Hematopoietic multipotent progenitor cell (in vitro differentiated cells): ENCODE measurements at regions not wholly inside any gene's neighbourhood (a gene's known extent, or its start where the extent isn't known, plus 50 kb on each side); places are given as distances from the start of the nearest gene placed in this dataset.

Experiments used
- DNase-seq, 3 donors: peaks; one replicate each; pipeline ENCODE4 v3.0.0-alpha.2; 2011 to 2015; ENCODE audit warnings: low read depth in 2 of 3, low spot score in 2 of 3

DNA sequence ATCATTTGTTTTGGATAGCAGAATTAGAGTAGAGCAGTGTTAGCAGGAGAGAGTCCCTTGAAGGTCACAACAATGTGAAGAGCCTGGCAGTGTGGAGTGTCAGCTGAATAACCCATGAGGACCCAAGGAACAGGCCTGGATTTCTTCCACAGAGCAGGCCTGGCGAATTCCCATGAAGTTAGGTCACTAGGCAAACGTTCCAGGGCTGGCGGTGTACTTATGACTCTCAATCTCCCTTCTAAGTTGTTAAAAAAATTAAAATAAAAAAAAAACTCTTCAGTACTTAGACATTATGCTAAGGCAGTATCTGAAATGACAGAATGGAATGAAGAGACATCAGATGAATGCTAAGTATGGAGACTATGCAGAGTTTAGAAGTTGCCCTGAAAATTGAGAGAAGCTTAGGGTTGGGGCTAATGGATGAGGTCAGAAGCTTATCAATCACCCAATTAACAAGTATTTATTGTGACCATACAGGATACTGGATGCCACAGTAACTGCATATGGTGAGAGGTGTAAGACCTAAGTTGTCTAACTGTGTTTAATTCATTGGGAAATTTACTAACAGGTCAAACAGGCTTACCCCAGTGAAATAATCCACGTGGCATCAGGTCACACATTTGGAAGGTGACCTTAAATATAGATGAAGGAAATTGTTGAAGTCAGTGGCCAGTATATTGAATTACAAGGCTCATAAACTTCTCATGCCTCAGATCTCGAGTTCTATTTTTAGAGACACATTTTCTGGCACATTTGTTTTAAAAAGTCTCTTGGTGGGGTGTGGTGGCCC lies 126.2 kb upstream of the NRP1 start:
- DNase-seq, result no peak

DNA sequence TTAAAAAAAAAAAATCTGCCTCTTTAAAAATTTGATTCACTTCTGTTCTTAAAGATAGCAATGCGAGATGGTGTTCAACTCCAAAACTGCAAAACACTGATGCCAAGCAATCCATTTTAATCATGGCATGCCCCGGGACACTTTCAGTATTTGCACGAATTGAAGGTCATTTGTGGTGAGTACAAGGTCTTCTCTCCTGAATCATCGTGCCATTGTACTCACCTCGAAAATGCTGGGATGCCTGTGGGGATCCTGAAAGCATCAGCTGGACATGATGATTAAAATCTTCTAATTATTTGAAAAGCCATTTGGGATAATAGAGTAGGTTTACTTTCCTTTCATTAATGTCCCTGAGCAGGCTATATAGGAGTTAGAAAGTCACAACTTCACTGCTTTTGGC lies 125.1 kb upstream of the NRP1 start:
- DNase-seq, result no peak

GRCh38 chr10:33455029-33455428 lies 120.6 kb upstream of the NRP1 start:
- no peak for DNase-seq

- DNase-seq, result no peak
Measured at GRCh38 chr10:33454554-33454953, 120.1 kb upstream of the NRP1 start.

DNA sequence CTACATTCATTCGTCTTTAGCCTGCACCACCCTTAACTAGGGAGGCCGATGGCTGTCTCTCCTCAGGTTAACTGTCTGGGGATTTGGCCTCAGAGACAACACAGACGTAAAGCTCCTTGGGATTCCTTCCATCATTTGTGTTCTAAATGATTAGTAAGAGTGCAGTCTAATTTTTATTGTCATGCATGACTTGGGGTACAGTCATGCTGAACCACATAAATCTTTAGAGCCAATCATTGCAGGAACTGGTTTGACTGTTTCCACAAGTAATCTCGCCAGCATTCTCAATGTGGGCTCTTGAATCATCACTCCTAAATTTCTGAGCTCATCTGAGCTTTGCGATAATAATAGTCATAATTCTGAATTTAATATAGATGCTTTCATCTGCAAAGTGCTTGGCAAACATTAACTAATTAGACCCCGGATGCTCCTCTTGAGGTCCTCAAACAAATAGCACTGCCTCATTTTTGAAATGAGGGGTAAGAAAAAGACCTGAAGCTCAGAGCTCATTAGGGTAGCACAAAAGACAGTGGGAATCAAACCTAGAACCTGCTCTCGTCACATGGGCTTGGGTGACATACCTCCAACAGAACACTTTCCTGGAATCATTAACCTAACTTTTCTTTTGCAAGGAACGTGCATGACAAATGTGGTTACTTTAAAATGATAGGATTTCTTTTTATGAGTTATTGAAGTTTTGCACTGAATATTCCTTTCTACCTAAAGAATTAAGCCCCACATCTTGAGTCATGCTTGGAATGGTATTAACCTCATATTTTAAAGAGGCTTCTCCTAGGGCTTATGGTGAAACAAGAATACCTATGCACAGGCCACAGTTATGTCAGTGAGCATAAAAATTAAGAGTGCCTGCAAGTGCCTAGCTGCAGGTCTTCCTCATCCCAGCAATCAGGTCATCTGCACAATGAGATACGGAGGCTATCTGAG lies 118.9 kb upstream of the NRP1 start:
- DNase-seq, result no peak

GRCh38 chr10:33448421-33449140 lies 114.1 kb upstream of the NRP1 start:
- no peak for DNase-seq

DNA sequence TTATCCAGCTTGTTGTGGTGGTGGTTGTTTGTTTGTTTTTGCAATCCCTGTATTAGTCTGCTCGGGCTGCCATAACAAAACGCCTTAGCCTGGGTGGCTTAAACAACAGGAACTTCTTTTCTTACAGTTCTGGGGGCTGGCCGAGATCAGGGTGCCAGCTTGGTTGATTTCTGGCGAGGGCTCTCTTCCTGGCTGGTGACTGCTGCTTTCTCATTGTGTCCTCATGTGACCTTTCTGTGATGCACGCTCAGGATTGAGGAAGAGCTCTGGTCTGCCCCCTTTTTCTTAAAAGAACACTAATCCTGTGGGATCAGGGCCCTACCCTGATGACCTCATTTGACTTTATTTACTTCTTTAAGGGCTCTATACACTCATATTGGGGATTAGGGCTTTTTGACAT lies 107.1 kb upstream of the NRP1 start:
- DNase-seq, result no peak

GRCh38 chr10:33434933-33435332 lies 100.5 kb upstream of the NRP1 start:
- no peak for DNase-seq

- no peak for DNase-seq
Measured at GRCh38 chr10:33428682-33429081, 94.2 kb upstream of the NRP1 start.

- no peak for DNase-seq
Measured at GRCh38 chr10:33423154-33423529, 88.7 kb upstream of the NRP1 start.

GRCh38 chr10:33422471-33423153 lies 88.1 kb upstream of the NRP1 start:
- no peak for DNase-seq

DNA sequence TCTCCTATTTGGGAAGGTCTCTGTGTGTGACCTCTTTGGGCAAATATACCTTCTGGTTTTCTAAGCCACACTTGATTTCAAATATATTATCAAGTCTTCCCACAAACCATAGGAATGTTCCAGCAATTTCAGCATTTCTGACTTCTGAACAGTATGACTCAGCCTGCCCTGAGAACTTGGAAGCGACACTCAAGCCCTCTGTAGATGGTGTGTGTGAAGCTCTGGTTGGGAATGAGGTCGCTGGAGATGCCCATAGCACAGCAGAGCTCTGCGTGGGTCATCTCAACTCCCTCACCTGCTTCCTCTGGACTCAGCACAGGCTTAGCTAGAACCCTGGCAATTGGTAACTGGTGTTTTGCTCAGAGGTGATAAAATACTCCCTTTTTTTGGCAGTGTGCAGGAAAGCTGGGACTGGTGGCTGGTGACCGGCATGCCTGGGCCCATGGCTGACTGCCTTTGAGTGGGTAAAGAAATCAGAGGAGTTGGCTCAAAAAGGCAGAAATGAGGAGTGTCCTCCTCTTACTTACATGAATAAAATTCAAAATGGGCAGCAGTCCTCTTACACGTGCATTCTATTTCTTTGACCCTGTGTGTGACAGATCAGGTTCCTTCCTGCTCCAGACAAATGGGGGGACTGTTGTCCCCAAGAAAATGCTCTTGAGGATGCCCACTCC lies 87.5 kb upstream of the NRP1 start:
- DNase-seq, result no peak

GRCh38 chr10:33419311-33419710 lies 84.8 kb upstream of the NRP1 start:
- DNase-seq, result no peak

DNA sequence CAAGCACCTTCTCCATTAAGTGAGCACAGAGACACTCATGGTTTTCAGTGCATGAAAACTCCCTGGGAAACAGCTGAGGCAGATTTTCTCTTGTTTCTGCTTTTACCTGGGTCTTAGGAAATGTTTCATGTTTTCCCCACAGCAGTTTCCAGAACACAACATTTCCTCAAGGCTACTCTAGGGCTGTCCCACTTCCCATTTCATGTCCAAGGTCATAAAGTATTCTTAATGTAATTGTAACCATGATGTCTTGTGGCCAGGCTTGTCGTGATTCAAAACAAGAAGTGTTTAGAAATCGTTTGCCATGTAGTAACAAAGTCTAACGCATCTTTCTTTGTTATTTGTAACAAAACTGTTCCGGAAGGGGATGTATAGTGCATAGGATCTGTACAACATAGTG lies 83.8 kb upstream of the NRP1 start:
- DNase-seq, result no peak

- DNase-seq, result no peak
Measured at GRCh38 chr10:33416691-33417090, 82.2 kb upstream of the NRP1 start.

DNA sequence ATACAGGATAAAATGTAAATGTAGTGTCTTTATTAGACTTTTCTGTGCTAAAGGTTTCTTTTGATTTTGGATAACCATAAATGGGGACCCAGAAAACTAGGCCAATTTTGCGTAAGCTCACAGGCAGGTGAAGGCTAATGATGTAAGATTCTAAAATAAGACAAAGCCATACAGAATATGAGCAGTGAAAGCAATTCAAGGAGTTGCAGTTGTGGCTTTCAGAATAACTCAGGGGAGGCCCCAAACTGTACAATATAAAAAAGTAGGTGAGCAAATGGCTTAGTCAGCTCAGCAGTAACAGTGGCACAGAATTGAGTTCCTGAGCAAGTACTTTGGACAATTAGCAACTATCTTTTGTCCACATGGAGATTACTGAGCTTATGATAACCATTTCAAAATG lies 81.7 kb upstream of the NRP1 start:
- DNase-seq, result no peak

GRCh38 chr10:33414841-33415240 lies 80.4 kb upstream of the NRP1 start:
- DNase-seq, result no peak

DNA sequence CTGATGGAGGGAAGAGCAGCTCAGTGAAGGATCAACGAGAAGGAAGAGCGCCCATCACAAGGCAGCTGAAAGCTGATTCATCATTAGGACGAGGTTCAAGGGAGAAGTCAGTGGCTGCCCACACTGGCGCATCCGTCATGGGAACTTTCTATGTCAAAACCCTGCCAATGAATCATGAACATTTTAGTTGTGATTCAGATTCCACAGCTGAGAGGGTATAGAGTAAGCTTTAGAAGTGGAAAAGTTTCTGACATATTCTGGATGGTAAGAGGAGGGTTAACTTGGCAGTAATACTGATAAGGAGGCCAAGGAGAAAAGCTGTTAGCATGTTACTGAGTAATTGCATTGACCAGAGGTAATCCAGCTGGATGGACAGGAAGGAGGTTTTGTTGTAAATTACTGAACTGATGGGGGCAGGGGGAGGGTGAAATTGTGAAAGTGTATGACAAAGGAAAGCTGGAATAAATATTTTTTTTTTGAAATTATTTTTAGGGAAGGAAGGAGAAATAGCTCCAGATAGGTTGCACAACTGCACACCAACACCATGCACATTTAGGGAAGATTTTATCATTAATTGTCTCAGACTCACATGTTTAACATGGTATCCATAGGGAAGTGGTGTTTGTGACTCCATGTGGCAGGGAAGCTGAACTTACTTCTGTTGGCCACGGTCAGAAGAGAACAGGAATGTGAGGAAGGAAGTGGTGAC lies 78.3 kb upstream of the NRP1 start:
- DNase-seq, result no peak

DNA sequence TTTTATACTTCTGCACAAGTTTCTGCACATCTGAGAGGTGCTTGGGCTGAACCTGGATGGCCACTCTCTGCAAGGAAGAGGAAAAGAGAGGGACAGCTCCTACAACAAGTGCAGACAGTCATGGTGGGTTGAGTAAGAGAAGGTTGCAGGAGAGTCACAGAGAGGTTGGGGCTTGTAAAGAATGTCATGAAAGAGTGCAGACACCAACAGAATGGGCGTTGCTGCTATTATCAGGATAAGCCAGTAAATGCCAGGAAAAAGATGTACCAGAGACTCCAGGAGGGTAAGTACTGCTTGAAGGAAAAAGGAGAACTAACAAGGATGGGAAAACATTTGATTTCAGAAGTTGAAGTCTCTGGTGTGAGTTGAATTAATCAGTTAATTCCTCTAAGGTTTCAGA lies 77.8 kb upstream of the NRP1 start:
- DNase-seq, result no peak

- DNase-seq, result no peak
Measured at GRCh38 chr10:33410860-33411234, 76.4 kb upstream of the NRP1 start.
